ENCODE measurements at regions not wholly inside any gene's neighbourhood (a gene's known extent, or its start where the extent isn't known, plus 50 kb on each side); places are given as distances from the start of the nearest gene placed in this dataset.

GRCh38 chr1:60343736-60344135 is 270.2 kb upstream of the C1orf87 start:
- no peaks in the 10 kb centered on the region for H3K27me3 ChIP-seq (replicated peaks in 1 of 4; ENCODE audit: control insufficient read depth in 3 of 4, extremely low read depth in 1 of 4, insufficient read depth in 3 of 4, low read length in 3 of 4)
- H2AK5ac ChIP-seq (ENCODE audit: low read depth, low read length) = no peak overlapping the region
- no peak overlapping the region for H2AFZ ChIP-seq (ENCODE audit: low read length)
- H3K18ac ChIP-seq (ENCODE audit: extremely low read depth, low read length) = no peak overlapping the region
- H2BK12ac ChIP-seq (ENCODE audit: low read depth, low read length) = no peak overlapping the region
- no peak overlapping the region for H3K4me3 ChIP-seq (ENCODE audit: extremely low read depth in 1 of 4, insufficient read depth in 2 of 4, low read depth in 3 of 4, low read length in 4 of 4)
- H3K9me3 ChIP-seq (ENCODE audit: insufficient read depth in 2 of 2, low read depth in 1 of 2, low read length in 1 of 2) = no peaks in the 10 kb centered on the region
- POLR2A ChIA-PET (ENCODE audit: partially characterized antibody) = no interaction called here
- H3K79me1 ChIP-seq (ENCODE audit: low read depth, low read length) = no peaks in the 10 kb centered on the region
- no peak overlapping the region for H2BK5ac ChIP-seq (ENCODE audit: low read depth, low read length)
- H4K20me1 ChIP-seq (replicated peaks in 1 of 2; ENCODE audit: control insufficient read depth in 1 of 2, insufficient read depth in 2 of 2, low read length in 2 of 2) = no peaks in the 10 kb centered on the region
- 93% methylated on average over 2 of the region's 2 CpGs; no CpG with 5 or more reads in 1 of the 2 experiments for WGBS, 2 experiments (ENCODE audit: extremely low coverage in 1 of 2, insufficient coverage in 1 of 2, insufficient read length in 1 of 2, insufficient replicate concordance in 2 of 2, low coverage in 1 of 2, low lambda C conversion rate in 2 of 2, missing lambda C conversion rate in 1 of 2)
- no peak overlapping the region for H3K4me2 ChIP-seq (ENCODE audit: insufficient read depth in 1 of 2, low read depth in 2 of 2, low read length in 2 of 2)
- no peak overlapping the region for H4K91ac ChIP-seq (replicated peaks; ENCODE audit: insufficient read length, low read length)
- H3K23me2 ChIP-seq (ENCODE audit: low read depth, low read length) = no peaks in the 10 kb centered on the region
- no peak overlapping the region for H3K23ac ChIP-seq (ENCODE audit: insufficient read length)
- no peak overlapping the region for H3K9ac ChIP-seq (replicated peaks in 1 of 4; ENCODE audit: extremely low read depth in 1 of 4, low read depth in 3 of 4, low read length in 3 of 4)
- no peak overlapping the region for H2BK15ac ChIP-seq (ENCODE audit: low read length)
- no peaks in the 10 kb centered on the region for H3K79me2 ChIP-seq (ENCODE audit: control insufficient read depth in 1 of 2, insufficient read depth in 2 of 2, low read length in 2 of 2)
- no peak overlapping the region for H2BK20ac ChIP-seq (ENCODE audit: low read length)
- no peak overlapping the region for H4K5ac ChIP-seq (ENCODE audit: insufficient read length, low read depth, low read length)
- no peak overlapping the region for H4K8ac ChIP-seq (ENCODE audit: extremely low read depth, insufficient read depth, low read length)
- no peak overlapping the region for H2BK120ac ChIP-seq (replicated peaks; ENCODE audit: low read depth, low read length)
- H3K14ac ChIP-seq (ENCODE audit: insufficient read length) = no peak overlapping the region
- CTCF ChIA-PET (ENCODE audit: partially characterized antibody) = interaction anchor here (1.3 kb wide), 1 partner anchor 82 kb away, joined by 3 read pairs; no protein-coding TSS in a partner anchor
- H3K4me1 ChIP-seq (replicated peaks in 1 of 4; ENCODE audit: control insufficient read depth in 3 of 4, insufficient read depth in 4 of 4, low read length in 3 of 4) = no peaks in the 10 kb centered on the region
- no peaks in the 10 kb centered on the region for H3K36me3 ChIP-seq (ENCODE audit: control insufficient read depth in 2 of 4, insufficient read depth in 4 of 4, low read length in 3 of 4)
- FAIRE-seq (no peak), DNase-seq (ENCODE audit: low read depth in 1 of 2, low spot score in 2 of 2) (no peak)
- no peak overlapping the region for H3K56ac ChIP-seq (replicated peaks; ENCODE audit: insufficient read length, low read depth, low read length)
- no peak overlapping the region for H3K27ac ChIP-seq (ENCODE audit: low read depth, low read length)
- no peak overlapping the region for H3K4ac ChIP-seq (replicated peaks; ENCODE audit: insufficient read length, low read depth, low read length)
- TF ChIP-seq SP2 (IDR thresholded peaks at IDR 0.05; ENCODE audit: low read length) (no peak), BRCA1 (IDR thresholded peaks at IDR 0.05; ENCODE audit: low read depth, low read length) (no peak), CTBP2 (IDR thresholded peaks at IDR 0.05; ENCODE audit: borderline replicate concordance, insufficient read depth, insufficient read length, low read length) (no peak), SIX5 (IDR thresholded peaks at IDR 0.05; ENCODE audit: low read depth, low read length) (no peak), SIN3A (conservative IDR thresholded peaks at IDR 0.05 in 1 of 2, IDR thresholded peaks at IDR 0.05 in 1 of 2; ENCODE audit: low read depth in 1 of 2, low read length in 2 of 2) (no peak), KDM1A (IDR thresholded peaks at IDR 0.05; ENCODE audit: borderline replicate concordance, low read length) (no peak), MAX (IDR thresholded peaks at IDR 0.05) (no peak), CTCF (IDR thresholded peaks at IDR 0.05; ENCODE audit: control extremely low read depth in 1 of 3, insufficient read depth in 1 of 3, low read depth in 1 of 3, low read length in 3 of 3) (no peak), CHD1 (IDR thresholded peaks at IDR 0.05; ENCODE audit: low read depth, low read length) (no peak), POU5F1 (IDR thresholded peaks at IDR 0.05; ENCODE audit: low read depth, low read length) (no peak), JUN (IDR thresholded peaks at IDR 0.05; ENCODE audit: low read depth, low read length) (no peak), POLR2AphosphoS5 (IDR thresholded peaks at IDR 0.05; ENCODE audit: low read depth, low read length) (no peak), EGR1 (IDR thresholded peaks at IDR 0.05; ENCODE audit: borderline replicate concordance, low read depth, low read length) (no peak)
